SK-N-SH (cell line): ENCODE measurements at regions not wholly inside any gene's neighbourhood (a gene's known extent, or its start where the extent isn't known, plus 50 kb on each side); places are given as distances from the start of the nearest gene placed in this dataset.

ENCODE experiments used
- CTCF ChIP-seq: fragments of 200-600 bp; sonication (generic); IDR thresholded peaks from 2 replicates; pipeline ENCODE4 v1.6.1; 2017; ENCODE audit warnings: antibody characterized with exemption, mild to moderate bottlenecking, moderate library complexity
- FOXJ3 ChIP-seq: sonication (generic); formaldehyde crosslinking; IDR thresholded peaks from 2 replicates; pipeline ENCODE4 v1.5.1; 2020; ENCODE audit warnings: mild to moderate bottlenecking, missing genetic modification reagents
- MAX ChIP-seq: IDR thresholded peaks from 2 replicates; pipeline ENCODE4 v1.4.0; 2012; ENCODE audit warnings: low read depth
- NFIC ChIP-seq: IDR thresholded peaks from 2 replicates; pipeline ENCODE4 v1.4.0; 2012; ENCODE audit warnings: borderline replicate concordance
- POLR2AphosphoS5 ChIP-seq: IDR thresholded peaks from 2 replicates; pipeline ENCODE4 v1.6.1; 2012; ENCODE audit warnings: low read depth, low read length
- RCOR1 ChIP-seq: fragments of 150-350 bp; IDR thresholded peaks from 2 replicates; pipeline ENCODE4 v1.6.1; 2017; ENCODE audit warnings: antibody characterized with exemption, low read length
- REST ChIP-seq: IDR thresholded peaks from 2 replicates; pipeline ENCODE4 v1.6.1; 2012; ENCODE audit warnings: mild to moderate bottlenecking, low read depth, low read length, moderate library complexity
- RXRA ChIP-seq: IDR thresholded peaks from 2 replicates; pipeline ENCODE4 v1.4.0; 2012; ENCODE audit warnings: low read depth, mild to moderate bottlenecking, borderline replicate concordance
- SIN3A ChIP-seq: IDR thresholded peaks from 2 replicates; pipeline ENCODE4 v1.6.1; 2012; ENCODE audit warnings: low read depth, mild to moderate bottlenecking, low read length, moderate library complexity, borderline replicate concordance
- SMC3 ChIP-seq: IDR thresholded peaks from 2 replicates; pipeline ENCODE4 v1.6.1; 2012; ENCODE audit warnings: low read depth, low read length, improper control_type of control experiment
- TAF1 ChIP-seq: IDR thresholded peaks from 2 replicates; pipeline ENCODE4 v1.6.1; 2012; ENCODE audit warnings: low read depth, mild to moderate bottlenecking, low read length, moderate library complexity, borderline replicate concordance
- USF1 ChIP-seq: IDR thresholded peaks from 2 replicates; pipeline ENCODE4 v1.4.0; 2012; ENCODE audit warnings: low read depth, borderline replicate concordance
- YY1 ChIP-seq: IDR thresholded peaks from 2 replicates; pipeline ENCODE4 v1.4.0; 2012; ENCODE audit warnings: low read depth, mild to moderate bottlenecking
- TF ChIP-seq, protein P1 (sequence below): fragments of 150-350 bp; IDR thresholded peaks from 2 replicates; pipeline ENCODE4 v1.6.1; 2016; ENCODE audit warnings: mild to moderate bottlenecking, low read depth, low read length

GRCh38 chr22:27309697-27310096 is 491.9 kb downstream of the MN1 start:
- TF ChIP-seq YY1 (no peak), CTCF (no peak), SMC3 (no peak), MAX (no peak), SIN3A (no peak), REST (no peak), RCOR1 (no peak), TAF1 (no peak), POLR2AphosphoS5 (no peak), FOXJ3 (CRISPR knock-in tag) (no peak), NFIC (no peak), RXRA (no peak), USF1 (no peak)
- TF ChIP-seq, protein P1, sequence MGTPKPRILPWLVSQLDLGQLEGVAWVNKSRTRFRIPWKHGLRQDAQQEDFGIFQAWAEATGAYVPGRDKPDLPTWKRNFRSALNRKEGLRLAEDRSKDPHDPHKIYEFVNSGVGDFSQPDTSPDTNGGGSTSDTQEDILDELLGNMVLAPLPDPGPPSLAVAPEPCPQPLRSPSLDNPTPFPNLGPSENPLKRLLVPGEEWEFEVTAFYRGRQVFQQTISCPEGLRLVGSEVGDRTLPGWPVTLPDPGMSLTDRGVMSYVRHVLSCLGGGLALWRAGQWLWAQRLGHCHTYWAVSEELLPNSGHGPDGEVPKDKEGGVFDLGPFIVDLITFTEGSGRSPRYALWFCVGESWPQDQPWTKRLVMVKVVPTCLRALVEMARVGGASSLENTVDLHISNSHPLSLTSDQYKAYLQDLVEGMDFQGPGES, result no peak
